Activated T-helper 17 cell treated with anti-CD3 and anti-CD28 coated beads, Interleukin-2, amount 50 U/mL, for 72 hours (primary cell): ENCODE measurements at regions not wholly inside any gene's neighbourhood (a gene's known extent, or its start where the extent isn't known, plus 50 kb on each side); places are given as distances from the start of the nearest gene placed in this dataset.

Source experiments
- ATAC-seq: fragments of 150-1000 bp; cut with Tn5 transposase; replicated peaks from 2 replicates; pipeline ENCODE4 v1.10.0; 2021; ENCODE audit warnings: mild to moderate bottlenecking, moderate library complexity
- H3K27ac Mint-ChIP-seq: one replicate; pipeline ENCODE4 v1.8.0; 2022; ENCODE audit warnings: mixed read lengths
- H3K27me3 Mint-ChIP-seq: one replicate; pipeline ENCODE4 v1.8.0; 2022; ENCODE audit warnings: mixed read lengths
- H3K36me3 Mint-ChIP-seq: one replicate; pipeline ENCODE4 v1.8.0; 2022; ENCODE audit warnings: low read depth, mild to moderate bottlenecking, mixed read lengths
- H3K4me1 Mint-ChIP-seq: one replicate; pipeline ENCODE4 v1.8.0; 2022; ENCODE audit warnings: mixed read lengths
- H3K4me3 Mint-ChIP-seq: one replicate; pipeline ENCODE4 v1.8.0; 2022; ENCODE audit warnings: mild to moderate bottlenecking, mixed read lengths
- H3K9me3 Mint-ChIP-seq: one replicate; pipeline ENCODE4 v1.8.0; 2022; ENCODE audit warnings: mixed read lengths

DNA sequence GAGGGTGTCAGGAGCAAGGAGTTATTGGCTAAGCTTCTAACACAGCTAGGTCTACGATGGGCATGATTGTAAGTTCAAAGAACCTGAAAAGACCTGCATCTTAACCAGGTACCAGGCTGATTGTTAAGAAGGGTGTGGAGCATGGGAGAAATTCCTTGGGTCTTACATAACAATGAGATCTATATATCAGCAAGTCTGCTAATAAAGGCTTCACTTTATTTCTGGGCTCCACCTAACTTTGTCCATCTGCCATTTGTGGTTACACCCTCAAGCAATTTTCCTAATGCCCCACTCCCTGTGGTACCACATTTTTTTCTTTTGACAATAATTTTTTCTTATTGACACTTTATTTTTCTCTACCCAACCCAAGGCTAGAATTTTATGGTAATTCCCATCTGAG, 223.5 kb upstream of the JAG1 start:
- H3K4me1 Mint-ChIP-seq = no peaks in the 10 kb centered on the region
- H3K27ac Mint-ChIP-seq = no peak overlapping the region
- no peaks in the 10 kb centered on the region for H3K36me3 Mint-ChIP-seq
- no peak for ATAC-seq
- H3K9me3 Mint-ChIP-seq = peaks cover 7% of the 10 kb centered on the region
- no peaks in the 10 kb centered on the region for H3K27me3 Mint-ChIP-seq
- no peak overlapping the region for H3K4me3 Mint-ChIP-seq

- Mint-ChIP-seq H3K4me1 (no peaks in the 10 kb centered on the region), H3K36me3 (no peaks in the 10 kb centered on the region), H3K27me3 (no peaks in the 10 kb centered on the region), H3K27ac (no peak overlapping the region), H3K9me3 (peaks cover 7% of the 10 kb centered on the region), H3K4me3 (no peak overlapping the region)
- ATAC-seq = no peak
Observed at GRCh38 chr20:10898552-10898951, 224.8 kb upstream of the JAG1 start.

- no peaks in the 10 kb centered on the region for H3K4me1 Mint-ChIP-seq
- peaks cover 7% of the 10 kb centered on the region for H3K9me3 Mint-ChIP-seq
- no peak for ATAC-seq
- no peak overlapping the region for H3K4me3 Mint-ChIP-seq
- no peaks in the 10 kb centered on the region for H3K27me3 Mint-ChIP-seq
- H3K27ac Mint-ChIP-seq = no peak overlapping the region
- H3K36me3 Mint-ChIP-seq = no peaks in the 10 kb centered on the region
Observed at GRCh38 chr20:10902174-10902573, 228.4 kb upstream of the JAG1 start.

GRCh38 chr20:10902576-10903282, 228.9 kb upstream of the JAG1 start:
- Mint-ChIP-seq H3K9me3 (peaks cover 4% of the 10 kb centered on the region), H3K4me3 (no peak overlapping the region), H3K4me1 (no peaks in the 10 kb centered on the region), H3K27ac (no peak overlapping the region), H3K36me3 (no peaks in the 10 kb centered on the region), H3K27me3 (no peaks in the 10 kb centered on the region)
- no peak for ATAC-seq

- Mint-ChIP-seq H3K27ac (no peak overlapping the region), H3K9me3 (no peaks in the 10 kb centered on the region), H3K27me3 (no peaks in the 10 kb centered on the region), H3K36me3 (no peaks in the 10 kb centered on the region), H3K4me1 (no peaks in the 10 kb centered on the region), H3K4me3 (no peak overlapping the region)
- ATAC-seq = no peak
Observed at GRCh38 chr20:10906834-10907233, 233.0 kb upstream of the JAG1 start.

DNA sequence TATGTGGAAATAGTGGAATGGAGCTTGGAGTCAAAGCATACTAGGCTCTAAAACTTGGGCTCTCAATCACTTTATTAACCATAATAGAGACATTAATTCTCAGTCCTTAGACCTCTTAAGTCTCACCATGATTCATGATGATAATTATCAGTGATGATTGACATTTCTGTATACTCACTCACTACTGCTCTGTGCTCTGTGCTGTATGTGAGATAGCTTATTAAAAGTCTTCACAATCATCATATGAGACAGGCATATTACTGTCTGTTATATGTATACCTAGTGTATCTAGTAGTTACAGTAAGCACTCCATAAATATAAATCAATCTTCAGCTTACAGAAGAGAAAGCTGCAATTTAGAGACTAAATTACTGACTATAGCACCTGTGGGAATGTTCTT, 236.0 kb upstream of the JAG1 start:
- H3K27ac Mint-ChIP-seq = no peak overlapping the region
- H3K9me3 Mint-ChIP-seq = no peaks in the 10 kb centered on the region
- no peak overlapping the region for H3K4me3 Mint-ChIP-seq
- ATAC-seq = no peak
- H3K27me3 Mint-ChIP-seq = no peaks in the 10 kb centered on the region
- no peaks in the 10 kb centered on the region for H3K36me3 Mint-ChIP-seq
- no peaks in the 10 kb centered on the region for H3K4me1 Mint-ChIP-seq

DNA sequence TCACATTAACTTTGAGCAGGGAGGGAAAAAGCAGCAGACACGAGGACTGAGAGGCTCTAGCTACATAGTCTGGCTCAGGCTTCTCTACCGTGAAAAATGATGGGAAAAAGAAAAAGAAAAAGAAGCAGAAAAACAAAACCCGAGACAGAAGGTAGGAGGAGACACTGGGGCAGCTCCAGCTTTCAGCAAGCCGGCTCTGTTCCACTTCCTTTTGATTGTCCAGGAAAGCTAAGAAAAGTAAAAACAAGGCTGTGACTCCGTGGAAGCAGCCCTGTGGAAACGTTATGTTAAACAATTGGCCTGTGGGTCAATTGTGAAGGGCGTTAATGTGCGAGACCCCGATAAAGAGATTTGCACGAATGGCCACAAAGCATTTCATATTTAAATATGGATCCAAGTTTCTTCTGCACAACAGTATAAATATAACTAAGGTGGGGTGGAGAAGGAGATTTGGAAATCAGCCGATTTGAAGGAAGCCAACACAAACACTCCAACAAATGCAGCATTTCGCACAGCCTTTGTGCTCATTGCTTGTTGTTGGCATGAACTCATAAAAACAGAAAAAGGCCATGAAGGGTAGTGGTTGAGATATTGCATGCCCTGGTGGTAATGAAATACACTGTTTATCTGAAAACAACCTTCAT, 236.9 kb upstream of the JAG1 start:
- Mint-ChIP-seq H3K36me3 (no peaks in the 10 kb centered on the region), H3K4me1 (no peaks in the 10 kb centered on the region), H3K27ac (no peak overlapping the region), H3K27me3 (no peaks in the 10 kb centered on the region), H3K4me3 (no peak overlapping the region), H3K9me3 (no peaks in the 10 kb centered on the region)
- ATAC-seq = no peak

DNA sequence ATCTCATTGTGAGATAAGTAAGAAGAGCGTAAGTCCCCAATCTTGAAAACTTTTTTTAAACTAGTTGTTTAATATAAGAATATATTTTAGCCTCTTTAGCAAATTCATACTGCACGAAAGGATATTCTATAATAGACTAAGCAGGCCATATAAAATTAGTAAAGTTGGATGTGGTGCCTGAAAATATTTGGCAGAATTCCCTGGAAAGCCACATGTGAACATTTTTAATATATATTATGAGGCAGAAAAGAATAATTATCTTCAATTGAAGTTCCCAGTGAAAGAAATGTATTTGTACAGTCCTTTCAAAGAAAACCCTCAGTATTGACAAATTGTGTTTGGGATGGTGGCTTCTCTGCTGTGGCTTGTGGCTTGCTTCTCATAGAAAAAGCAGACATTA, 237.5 kb upstream of the JAG1 start:
- Mint-ChIP-seq H3K36me3 (no peaks in the 10 kb centered on the region), H3K27ac (no peak overlapping the region), H3K4me1 (no peaks in the 10 kb centered on the region), H3K9me3 (no peaks in the 10 kb centered on the region), H3K27me3 (no peaks in the 10 kb centered on the region), H3K4me3 (no peak overlapping the region)
- no peak for ATAC-seq

DNA sequence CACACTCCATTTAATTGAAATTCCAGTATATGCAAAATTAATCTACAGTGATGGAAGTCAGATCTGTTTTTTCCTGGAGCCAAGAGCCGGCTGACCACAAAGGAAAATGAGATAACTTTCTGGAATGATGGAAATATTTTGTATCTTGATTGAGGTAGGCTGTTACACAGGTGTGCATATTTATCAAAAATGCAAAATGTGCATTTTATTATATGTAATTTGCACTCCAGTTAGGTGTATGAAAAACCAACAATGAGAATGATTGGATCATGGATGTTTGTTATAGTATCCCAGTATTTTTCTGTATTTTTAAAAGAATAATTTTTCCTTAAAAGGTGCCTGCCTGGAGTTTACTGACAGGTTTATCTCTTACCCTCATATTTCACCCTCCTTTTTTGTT, 242.0 kb upstream of the JAG1 start:
- H3K4me3 Mint-ChIP-seq = no peak overlapping the region
- H3K9me3 Mint-ChIP-seq = peaks cover 3% of the 10 kb centered on the region
- no peaks in the 10 kb centered on the region for H3K4me1 Mint-ChIP-seq
- H3K36me3 Mint-ChIP-seq = no peaks in the 10 kb centered on the region
- ATAC-seq = no peak
- H3K27ac Mint-ChIP-seq = no peak overlapping the region
- no peaks in the 10 kb centered on the region for H3K27me3 Mint-ChIP-seq

DNA sequence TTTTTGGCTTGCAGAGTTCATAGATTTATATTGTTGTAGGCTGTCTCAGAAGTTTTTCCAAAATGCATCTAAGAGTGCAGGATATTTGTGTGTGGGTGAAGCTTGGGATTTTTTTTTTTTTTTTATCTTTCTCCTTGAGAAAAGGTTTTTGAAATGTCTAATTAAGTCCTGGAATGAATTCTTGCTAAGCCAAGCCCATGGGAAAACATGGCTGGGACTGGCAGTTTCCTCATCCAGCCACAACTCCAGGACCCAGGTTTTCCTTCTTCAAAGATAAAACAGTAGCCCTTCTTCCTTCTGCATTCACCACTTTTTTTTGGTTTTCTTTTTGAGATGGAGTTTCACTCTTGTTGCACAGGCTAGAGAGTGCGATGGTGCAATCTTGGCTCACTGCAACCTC, 242.5 kb upstream of the JAG1 start:
- Mint-ChIP-seq H3K27ac (no peak overlapping the region), H3K9me3 (peaks cover 3% of the 10 kb centered on the region), H3K36me3 (no peaks in the 10 kb centered on the region), H3K4me1 (no peaks in the 10 kb centered on the region), H3K27me3 (no peaks in the 10 kb centered on the region), H3K4me3 (no peak overlapping the region)
- ATAC-seq = no peak

GRCh38 chr20:10917826-10918225, 244.0 kb upstream of the JAG1 start:
- no peak overlapping the region for H3K4me3 Mint-ChIP-seq
- no peaks in the 10 kb centered on the region for H3K4me1 Mint-ChIP-seq
- H3K27me3 Mint-ChIP-seq = no peaks in the 10 kb centered on the region
- no peak overlapping the region for H3K27ac Mint-ChIP-seq
- H3K9me3 Mint-ChIP-seq = peaks cover 3% of the 10 kb centered on the region
- ATAC-seq = no peak
- no peaks in the 10 kb centered on the region for H3K36me3 Mint-ChIP-seq

- Mint-ChIP-seq H3K27ac (no peak overlapping the region), H3K4me3 (no peak overlapping the region), H3K36me3 (no peaks in the 10 kb centered on the region), H3K4me1 (no peaks in the 10 kb centered on the region), H3K9me3 (peaks cover 3% of the 10 kb centered on the region), H3K27me3 (no peaks in the 10 kb centered on the region)
- ATAC-seq = no peak
Observed at GRCh38 chr20:10919396-10920140, 245.8 kb upstream of the JAG1 start.

- no peaks in the 10 kb centered on the region for H3K4me1 Mint-ChIP-seq
- no peak overlapping the region for H3K27ac Mint-ChIP-seq
- H3K27me3 Mint-ChIP-seq = no peaks in the 10 kb centered on the region
- H3K36me3 Mint-ChIP-seq = no peaks in the 10 kb centered on the region
- peaks cover 3% of the 10 kb centered on the region for H3K9me3 Mint-ChIP-seq
- H3K4me3 Mint-ChIP-seq = no peak overlapping the region
- ATAC-seq = no peak
Observed at GRCh38 chr20:10920396-10920795, 246.6 kb upstream of the JAG1 start.

DNA sequence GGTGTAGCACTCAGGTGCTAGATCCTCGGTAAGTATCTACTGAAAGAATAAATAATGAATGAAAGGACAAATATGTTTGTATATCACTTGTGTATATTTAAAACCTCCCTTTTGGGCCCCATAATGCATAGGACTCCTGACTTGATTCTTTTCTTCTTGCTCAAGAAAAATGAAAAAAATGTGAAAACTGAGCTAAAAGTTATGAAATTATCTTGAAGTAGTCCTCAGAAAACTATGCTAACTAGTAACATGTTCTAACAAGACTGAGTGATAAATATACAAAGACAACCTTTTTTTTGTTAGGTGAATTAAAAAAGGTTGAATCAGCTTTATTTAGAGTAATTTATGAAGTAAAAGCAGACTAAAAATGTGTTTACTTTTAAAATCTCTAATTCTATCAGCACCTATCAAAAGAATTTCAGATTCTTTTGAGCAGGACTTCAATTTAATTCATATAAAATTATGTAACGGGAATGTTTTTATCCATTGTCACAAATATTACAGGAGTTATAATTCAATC, 247.8 kb upstream of the JAG1 start:
- no peak for ATAC-seq
- no peaks in the 10 kb centered on the region for H3K27me3 Mint-ChIP-seq
- no peak overlapping the region for H3K27ac Mint-ChIP-seq
- H3K36me3 Mint-ChIP-seq = no peaks in the 10 kb centered on the region
- H3K9me3 Mint-ChIP-seq = peaks cover 3% of the 10 kb centered on the region
- no peaks in the 10 kb centered on the region for H3K4me1 Mint-ChIP-seq
- H3K4me3 Mint-ChIP-seq = no peak overlapping the region

GRCh38 chr20:10922506-10922905, 248.7 kb upstream of the JAG1 start:
- Mint-ChIP-seq H3K9me3 (no peaks in the 10 kb centered on the region), H3K4me1 (no peaks in the 10 kb centered on the region), H3K36me3 (no peaks in the 10 kb centered on the region), H3K27ac (no peak overlapping the region), H3K27me3 (no peaks in the 10 kb centered on the region), H3K4me3 (no peak overlapping the region)
- no peak for ATAC-seq
